ENCODE measurements at regions not wholly inside any gene's neighbourhood (a gene's known extent, or its start where the extent isn't known, plus 50 kb on each side); places are given as distances from the start of the nearest gene placed in this dataset.

DNA sequence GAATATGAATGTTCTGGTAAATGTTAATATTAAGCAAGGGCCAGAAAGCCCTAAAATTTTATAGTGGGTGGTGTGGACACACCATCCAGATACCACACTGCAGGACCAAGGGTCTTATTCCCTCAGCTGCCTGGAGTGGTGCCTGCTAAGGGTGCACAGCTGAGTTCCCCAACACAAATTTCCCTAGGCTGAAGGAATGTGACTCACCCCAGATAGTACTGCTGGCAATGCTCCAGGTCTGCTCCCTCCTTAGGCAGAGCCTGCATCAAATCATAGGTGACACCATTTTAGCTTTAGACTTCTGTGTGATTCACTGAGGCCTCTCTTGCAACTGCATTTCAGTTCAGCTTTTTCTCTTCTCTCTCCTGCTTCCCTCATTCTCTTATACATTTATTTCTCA, 321.1 kb downstream of the SATB2 start:
- TF ChIP-seq, protein P1, sequence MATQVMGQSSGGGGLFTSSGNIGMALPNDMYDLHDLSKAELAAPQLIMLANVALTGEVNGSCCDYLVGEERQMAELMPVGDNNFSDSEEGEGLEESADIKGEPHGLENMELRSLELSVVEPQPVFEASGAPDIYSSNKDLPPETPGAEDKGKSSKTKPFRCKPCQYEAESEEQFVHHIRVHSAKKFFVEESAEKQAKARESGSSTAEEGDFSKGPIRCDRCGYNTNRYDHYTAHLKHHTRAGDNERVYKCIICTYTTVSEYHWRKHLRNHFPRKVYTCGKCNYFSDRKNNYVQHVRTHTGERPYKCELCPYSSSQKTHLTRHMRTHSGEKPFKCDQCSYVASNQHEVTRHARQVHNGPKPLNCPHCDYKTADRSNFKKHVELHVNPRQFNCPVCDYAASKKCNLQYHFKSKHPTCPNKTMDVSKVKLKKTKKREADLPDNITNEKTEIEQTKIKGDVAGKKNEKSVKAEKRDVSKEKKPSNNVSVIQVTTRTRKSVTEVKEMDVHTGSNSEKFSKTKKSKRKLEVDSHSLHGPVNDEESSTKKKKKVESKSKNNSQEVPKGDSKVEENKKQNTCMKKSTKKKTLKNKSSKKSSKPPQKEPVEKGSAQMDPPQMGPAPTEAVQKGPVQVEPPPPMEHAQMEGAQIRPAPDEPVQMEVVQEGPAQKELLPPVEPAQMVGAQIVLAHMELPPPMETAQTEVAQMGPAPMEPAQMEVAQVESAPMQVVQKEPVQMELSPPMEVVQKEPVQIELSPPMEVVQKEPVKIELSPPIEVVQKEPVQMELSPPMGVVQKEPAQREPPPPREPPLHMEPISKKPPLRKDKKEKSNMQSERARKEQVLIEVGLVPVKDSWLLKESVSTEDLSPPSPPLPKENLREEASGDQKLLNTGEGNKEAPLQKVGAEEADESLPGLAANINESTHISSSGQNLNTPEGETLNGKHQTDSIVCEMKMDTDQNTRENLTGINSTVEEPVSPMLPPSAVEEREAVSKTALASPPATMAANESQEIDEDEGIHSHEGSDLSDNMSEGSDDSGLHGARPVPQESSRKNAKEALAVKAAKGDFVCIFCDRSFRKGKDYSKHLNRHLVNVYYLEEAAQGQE (IDR thresholded peaks at IDR 0.05; ENCODE audit: low read depth, low read length): no peak
- no peak for TF ChIP-seq POLR2AphosphoS5 (IDR thresholded peaks at IDR 0.05; ENCODE audit: low read depth, low read length)
